GM21360 (cell line): ENCODE measurements at regions not wholly inside any gene's neighbourhood (a gene's known extent, or its start where the extent isn't known, plus 50 kb on each side); places are given as distances from the start of the nearest gene placed in this dataset.
"Not testable (repeated sequence)": the region's sequence is repeated elsewhere in the genome, so short reads cannot be mapped to it uniquely, and the experiment has no call there.

Experiments
- ATAC-seq: cut with Tn5 transposase; IDR thresholded peaks from one replicate; pipeline ENCODE4 v1.9.1; 2021; ENCODE audit warnings: mild to moderate bottlenecking, moderate library complexity; ENCODE audit not compliant: unreplicated experiment

- no peak for ATAC-seq
Measured at GRCh38 chr12:25615119-25615518, 62.0 kb upstream of the LMNTD1 start.

DNA sequence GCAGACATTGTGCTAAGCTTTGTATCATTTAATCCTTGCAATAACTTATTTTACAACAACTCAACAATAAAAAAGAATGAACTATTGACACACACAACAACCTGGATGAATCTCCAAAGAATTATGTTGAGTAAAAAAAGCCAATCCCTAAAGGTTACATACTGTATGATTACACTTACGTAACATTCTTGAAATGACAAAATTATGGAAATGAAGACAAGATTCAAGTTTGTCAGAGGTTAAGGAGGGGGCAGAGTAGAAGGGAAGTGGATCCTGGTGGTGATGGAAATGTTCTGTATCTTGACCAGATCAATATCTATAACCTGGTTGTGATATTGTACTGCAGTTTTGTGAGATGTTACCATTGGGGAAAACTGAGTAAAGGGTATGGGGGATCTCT, 63.2 kb upstream of the LMNTD1 start:
- ATAC-seq = no peak

DNA sequence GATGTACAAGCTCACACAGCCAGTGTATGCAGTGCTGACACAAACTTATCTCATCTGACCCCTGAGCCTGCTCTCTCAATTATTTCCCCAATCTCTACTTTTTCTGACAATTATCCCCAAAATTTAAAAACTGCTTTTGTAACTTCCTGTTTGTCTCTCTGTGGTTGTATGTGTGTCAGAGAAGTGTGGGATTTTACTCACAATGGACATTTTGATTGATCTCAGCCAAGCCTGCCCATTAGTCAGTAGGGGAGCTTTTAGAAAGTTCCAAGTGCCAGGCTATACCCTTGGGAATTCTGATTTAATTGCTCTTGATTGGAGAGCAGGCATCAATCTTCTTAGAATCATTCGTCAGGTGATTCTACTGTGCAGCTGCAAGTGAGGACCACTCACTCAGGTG, 64.9 kb upstream of the LMNTD1 start:
- ATAC-seq = no peak

GRCh38 chr12:25623816-25624215, 70.7 kb upstream of the LMNTD1 start:
- ATAC-seq = no peak

GRCh38 chr12:25625146-25625545, 72.1 kb upstream of the LMNTD1 start:
- ATAC-seq = no peak

- ATAC-seq = no peak
Measured at GRCh38 chr12:25629341-25629740, 76.3 kb upstream of the LMNTD1 start.

- not testable (repeated sequence) for ATAC-seq
Measured at GRCh38 chr12:25630735-25631515, 77.8 kb upstream of the LMNTD1 start.

DNA sequence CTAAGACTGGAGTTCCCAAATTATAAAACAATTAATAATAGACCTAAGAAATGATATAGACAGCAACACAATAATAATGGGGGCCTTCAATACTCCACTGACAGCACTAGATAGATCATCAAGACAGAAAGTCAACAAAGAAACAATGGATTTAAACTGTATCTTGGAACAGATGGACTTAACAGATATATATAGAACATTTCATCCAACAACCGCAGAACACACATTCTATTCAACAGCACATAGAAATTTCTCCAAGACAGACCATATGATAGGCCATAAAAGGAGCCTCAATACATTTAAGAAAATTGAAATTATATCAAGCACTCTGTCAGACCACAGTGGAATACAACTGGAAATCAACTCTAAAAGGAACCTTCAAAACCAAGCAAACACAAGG, 80.1 kb upstream of the LMNTD1 start:
- not testable (repeated sequence) for ATAC-seq

GRCh38 chr12:25637752-25638151, 84.7 kb upstream of the LMNTD1 start:
- ATAC-seq = no peak

DNA sequence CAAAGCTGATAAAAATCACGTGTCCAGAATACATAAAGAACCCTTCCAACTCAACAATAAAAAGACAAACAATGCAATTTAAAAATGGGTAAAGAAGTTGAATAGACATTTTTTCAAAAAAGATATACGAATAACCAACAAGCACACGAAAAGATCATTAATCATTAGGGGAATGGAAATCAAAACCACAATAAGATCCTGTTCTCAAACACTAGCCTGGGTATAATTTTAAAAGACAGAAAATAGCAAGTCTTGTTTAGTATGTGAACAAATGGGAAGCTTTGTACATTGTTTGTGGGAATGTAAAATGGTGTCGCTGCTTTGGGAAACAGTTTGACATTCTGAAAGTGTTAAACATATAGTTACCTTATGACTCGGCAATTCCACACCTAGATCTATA, 86.3 kb upstream of the LMNTD1 start:
- no peak for ATAC-seq

DNA sequence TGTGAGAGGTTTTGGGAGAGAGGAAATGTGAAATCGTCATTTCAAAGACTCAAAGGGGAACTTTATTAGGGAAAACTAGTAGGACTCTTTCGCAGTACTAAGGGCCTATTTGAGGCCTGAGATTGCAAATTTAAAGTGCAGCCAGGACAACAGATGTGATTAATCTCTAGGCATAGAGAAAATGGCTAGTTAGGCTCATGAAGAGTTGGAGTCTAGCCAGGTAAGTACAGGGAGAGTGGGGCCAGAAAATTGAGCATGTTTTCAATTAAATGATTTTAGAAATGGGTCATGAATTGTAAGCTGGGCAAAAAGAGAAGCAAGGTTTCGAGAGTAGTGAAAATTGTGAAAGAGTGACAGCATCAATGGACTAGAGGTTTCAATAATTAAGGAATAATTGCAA, 91.9 kb upstream of the LMNTD1 start:
- no peak for ATAC-seq

DNA sequence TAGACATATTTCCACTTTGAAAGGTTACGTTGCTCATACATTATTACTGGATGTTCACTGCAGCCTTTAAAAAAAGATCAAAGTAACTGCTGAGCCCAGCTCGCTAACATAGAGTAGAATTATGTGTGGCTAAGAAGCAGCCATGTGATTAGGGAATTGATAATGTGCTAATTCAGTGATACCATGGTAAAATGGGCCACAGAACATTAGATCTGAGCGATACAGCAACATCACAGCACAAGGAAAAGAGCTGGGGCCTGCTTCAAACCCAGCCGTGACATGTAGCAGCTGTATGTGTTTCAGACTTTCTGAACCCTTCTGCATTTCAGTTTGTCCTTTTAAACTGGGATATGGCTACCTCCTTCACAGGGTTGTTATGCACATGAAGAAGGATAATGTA, 92.3 kb upstream of the LMNTD1 start:
- ATAC-seq = no peak

GRCh38 chr12:25651931-25652330, 98.8 kb upstream of the LMNTD1 start:
- ATAC-seq = no peak

GRCh38 chr12:25652371-25652770, 99.3 kb upstream of the LMNTD1 start:
- no peak for ATAC-seq

- ATAC-seq = no peak
Measured at GRCh38 chr12:25653487-25654175, 100.5 kb upstream of the LMNTD1 start.

- no peak for ATAC-seq
Measured at GRCh38 chr12:25655702-25656101, 102.6 kb upstream of the LMNTD1 start.

DNA sequence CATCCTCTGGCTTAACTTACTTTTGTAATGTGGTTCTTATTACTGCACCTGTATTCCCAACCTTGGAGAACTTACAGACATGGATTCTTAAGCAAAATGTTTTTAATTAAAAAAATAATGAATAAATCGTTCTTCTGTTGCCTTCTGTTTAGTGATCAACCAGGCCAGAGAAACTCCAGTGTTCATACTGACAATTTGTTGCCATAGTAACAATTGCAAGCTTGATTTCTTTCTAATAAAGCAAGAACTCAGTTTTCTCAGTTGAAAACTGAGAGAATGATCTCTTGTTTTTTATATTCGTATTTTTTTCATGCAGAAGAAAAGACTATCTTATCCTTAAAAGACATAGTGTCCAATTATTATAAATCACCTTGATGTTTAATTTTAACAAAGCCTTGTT, 106.5 kb upstream of the LMNTD1 start:
- ATAC-seq = no peak

DNA sequence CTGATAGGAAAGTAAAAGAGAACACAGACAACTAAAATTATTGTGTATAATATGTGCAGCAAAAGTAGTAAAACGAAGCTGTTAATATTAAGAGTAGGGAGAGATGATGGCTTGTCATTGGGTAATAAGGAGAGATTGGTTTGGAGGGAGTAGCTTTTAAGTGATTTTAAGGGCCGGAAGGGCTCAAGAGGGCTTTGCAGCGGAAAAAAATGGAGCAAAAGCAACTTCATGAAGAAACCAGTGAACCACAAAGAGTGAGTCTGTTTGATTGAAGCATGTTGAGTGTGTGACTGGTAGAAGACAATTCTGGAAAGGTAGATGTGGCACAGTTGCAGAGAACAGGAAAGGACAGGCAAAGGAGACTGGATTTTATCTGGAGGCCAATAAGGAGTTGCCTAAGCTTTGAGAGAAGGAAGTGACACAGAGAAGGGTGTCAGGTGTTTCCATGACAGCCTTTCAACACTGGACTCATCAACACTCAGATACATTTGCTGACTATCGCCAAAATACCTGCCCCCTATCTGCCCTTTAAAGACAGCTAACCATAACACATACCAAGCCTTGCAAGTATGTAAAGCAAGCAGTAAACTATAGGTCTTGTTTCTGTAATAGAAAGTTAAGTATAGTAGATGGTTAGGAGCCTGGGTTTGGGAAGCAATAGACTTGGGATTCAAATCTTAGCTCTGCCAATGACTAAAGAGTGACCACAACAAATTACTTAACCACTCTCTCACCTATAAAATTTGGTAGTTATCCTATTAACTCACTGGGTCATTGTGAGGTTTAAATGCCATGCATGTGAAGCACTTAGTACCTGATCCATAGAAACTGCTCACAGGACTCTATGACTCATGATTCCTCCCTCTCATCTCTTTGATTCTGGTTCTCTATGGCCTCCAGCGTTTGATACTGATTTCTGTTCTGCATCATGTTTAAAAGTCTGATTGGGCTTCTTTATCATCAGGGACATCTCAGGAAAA, 117.3 kb upstream of the LMNTD1 start:
- ATAC-seq = no peak

GRCh38 chr12:25675808-25676207, 122.7 kb upstream of the LMNTD1 start:
- no peak for ATAC-seq

GRCh38 chr12:25677232-25677937, 124.3 kb upstream of the LMNTD1 start:
- ATAC-seq = no peak

DNA sequence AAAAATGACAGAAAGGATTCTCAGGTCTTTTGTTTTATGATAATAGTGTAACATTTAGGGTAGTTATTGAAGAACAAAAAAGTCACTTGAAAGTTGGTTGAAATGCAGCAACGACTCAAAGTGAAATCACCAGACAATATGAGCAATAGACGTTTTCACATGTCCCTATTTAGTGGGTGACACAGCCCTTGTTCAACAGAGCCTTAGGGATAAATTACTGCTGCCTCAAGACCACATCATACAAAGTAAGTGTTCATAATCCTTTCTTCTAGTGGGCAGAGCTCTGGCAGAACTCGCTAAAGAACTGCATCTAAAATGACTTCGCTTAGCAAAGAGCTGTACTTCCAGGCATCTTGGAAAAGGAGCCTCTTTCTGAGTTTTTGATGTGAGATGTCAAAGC, 128.5 kb upstream of the LMNTD1 start:
- no peak for ATAC-seq
